ENCODE measurements at regions not wholly inside any gene's neighbourhood (a gene's known extent, or its start where the extent isn't known, plus 50 kb on each side); places are given as distances from the start of the nearest gene placed in this dataset.

- Mint-ChIP-seq H3K4me3 (no peak overlapping the region), H3K9me3 (peaks cover 0 to 15% (median 3%) of the 10 kb centered on the region in 11 donors), H3K4me1 (no peaks in the 10 kb centered on the region), H3K27ac (no peak overlapping the region), H3K27me3 (peaks cover 0 to 7% (median 0%) of the 10 kb centered on the region in 5 donors), H3K36me3 (no peaks in the 10 kb centered on the region)
- intact Hi-C loops (cut with micrococcal nuclease), result no loop called here
- CTCF ChIA-PET, result no interaction called here
- Histone ChIP-seq H3K4me3 (ENCODE audit: low read length) (no peak overlapping the region), H3K4me1 (ENCODE audit: control insufficient read depth in 2 of 2, insufficient read depth in 2 of 2, low read length in 2 of 2) (no peaks in the 10 kb centered on the region), H3K36me3 (ENCODE audit: control insufficient read depth in 2 of 3, insufficient read depth in 3 of 3, low read length in 3 of 3) (no peaks in the 10 kb centered on the region), H3K9me3 (ENCODE audit: control insufficient read depth in 2 of 3, low read length in 3 of 3) (no peaks in the 10 kb centered on the region), H3K27ac (ENCODE audit: low read depth, low read length) (no peak overlapping the region), H3K27me3 (ENCODE audit: control insufficient read depth in 2 of 2, insufficient read depth in 2 of 2, low read length in 2 of 2) (no peaks in the 10 kb centered on the region)
- no peak for ATAC-seq
- DNase-seq, result no peak
- POLR2A ChIA-PET, result no interaction called here
These were observed 81.5 kb downstream of the SLIT2 start for GRCh38 chr4:20333141-20333715.

- POLR2A ChIA-PET, result no interaction called here
- Mint-ChIP-seq H3K4me3 (no peak overlapping the region), H3K9me3 (peaks cover 0 to 6% (median 0%) of the 10 kb centered on the region in 11 donors), H3K4me1 (no peaks in the 10 kb centered on the region), H3K36me3 (no peaks in the 10 kb centered on the region), H3K27ac (no peak overlapping the region), H3K27me3 (no peaks in the 10 kb centered on the region)
- no peaks in the 10 kb centered on the region for H3K27me3 ChIP-seq (ENCODE audit: control insufficient read depth in 2 of 2, insufficient read depth in 2 of 2, low read length in 2 of 2)
- ATAC-seq, result no peak
- H3K27ac ChIP-seq (ENCODE audit: low read depth, low read length), result no peak overlapping the region
- H3K4me3 ChIP-seq (ENCODE audit: low read length), result no peak overlapping the region
- H3K36me3 ChIP-seq (ENCODE audit: control insufficient read depth in 2 of 3, insufficient read depth in 3 of 3, low read length in 3 of 3), result no peaks in the 10 kb centered on the region
- DNase-seq, result no peak
- intact Hi-C loops (cut with micrococcal nuclease), result no loop called here
- CTCF ChIA-PET, result no interaction called here
- no peaks in the 10 kb centered on the region for H3K9me3 ChIP-seq (ENCODE audit: control insufficient read depth in 2 of 3, low read length in 3 of 3)
- no peaks in the 10 kb centered on the region for H3K4me1 ChIP-seq (ENCODE audit: control insufficient read depth in 2 of 2, insufficient read depth in 2 of 2, low read length in 2 of 2)
These were observed 85.6 kb downstream of the SLIT2 start for GRCh38 chr4:20337261-20337664.

GRCh38 chr4:20338841-20339240 lies 87.1 kb downstream of the SLIT2 start:
- H3K4me3 Mint-ChIP-seq, result no peak overlapping the region
- H3K36me3 Mint-ChIP-seq, result no peaks in the 10 kb centered on the region
- H3K4me1 Mint-ChIP-seq, result no peaks in the 10 kb centered on the region
- Histone ChIP-seq H3K4me3 (ENCODE audit: low read length) (no peak overlapping the region), H3K9me3 (ENCODE audit: control insufficient read depth in 2 of 3, low read length in 3 of 3) (no peaks in the 10 kb centered on the region), H3K36me3 (ENCODE audit: control insufficient read depth in 2 of 3, insufficient read depth in 3 of 3, low read length in 3 of 3) (no peaks in the 10 kb centered on the region), H3K27ac (ENCODE audit: low read depth, low read length) (no peak overlapping the region), H3K4me1 (ENCODE audit: control insufficient read depth in 2 of 2, insufficient read depth in 2 of 2, low read length in 2 of 2) (no peaks in the 10 kb centered on the region), H3K27me3 (ENCODE audit: control insufficient read depth in 2 of 2, insufficient read depth in 2 of 2, low read length in 2 of 2) (no peaks in the 10 kb centered on the region)
- no peaks in the 10 kb centered on the region for H3K27me3 Mint-ChIP-seq
- intact Hi-C loops (cut with micrococcal nuclease), result no loop called here
- no peak for DNase-seq
- ChIA-PET POLR2A (no interaction called here), CTCF (interaction anchor here (0.6 kb wide), 1 partner anchor 434 kb away, joined by 3 read pairs; no protein-coding TSS in a partner anchor)
- H3K9me3 Mint-ChIP-seq, result peaks cover 0 to 7% (median 2%) of the 10 kb centered on the region in 11 donors
- no peak for ATAC-seq
- no peak overlapping the region for H3K27ac Mint-ChIP-seq

- Histone ChIP-seq H3K36me3 (ENCODE audit: control insufficient read depth in 2 of 3, insufficient read depth in 3 of 3, low read length in 3 of 3) (no peaks in the 10 kb centered on the region), H3K9me3 (ENCODE audit: control insufficient read depth in 2 of 3, low read length in 3 of 3) (no peaks in the 10 kb centered on the region), H3K27me3 (ENCODE audit: control insufficient read depth in 2 of 2, insufficient read depth in 2 of 2, low read length in 2 of 2) (no peaks in the 10 kb centered on the region), H3K27ac (ENCODE audit: low read depth, low read length) (no peak overlapping the region), H3K4me3 (ENCODE audit: low read length) (no peak overlapping the region), H3K4me1 (ENCODE audit: control insufficient read depth in 2 of 2, insufficient read depth in 2 of 2, low read length in 2 of 2) (no peaks in the 10 kb centered on the region)
- H3K9me3 Mint-ChIP-seq, result peaks cover 0 to 7% (median 0%) of the 10 kb centered on the region in 11 donors
- no peaks in the 10 kb centered on the region for H3K27me3 Mint-ChIP-seq
- DNase-seq, result no peak
- no peak overlapping the region for H3K4me3 Mint-ChIP-seq
- H3K36me3 Mint-ChIP-seq, result no peaks in the 10 kb centered on the region
- no peaks in the 10 kb centered on the region for H3K4me1 Mint-ChIP-seq
- intact Hi-C loops (cut with micrococcal nuclease), result no loop called here
- ChIA-PET CTCF (no interaction called here), POLR2A (no interaction called here)
- H3K27ac Mint-ChIP-seq, result no peak overlapping the region
- ATAC-seq, result no peak
These were observed 89.5 kb downstream of the SLIT2 start for GRCh38 chr4:20341134-20341738.

GRCh38 chr4:20347531-20347930 lies 95.8 kb downstream of the SLIT2 start:
- intact Hi-C loops (cut with micrococcal nuclease), result no loop called here
- Histone ChIP-seq H3K4me1 (ENCODE audit: control insufficient read depth in 2 of 2, insufficient read depth in 2 of 2, low read length in 2 of 2) (no peaks in the 10 kb centered on the region), H3K36me3 (ENCODE audit: control insufficient read depth in 2 of 3, insufficient read depth in 3 of 3, low read length in 3 of 3) (no peaks in the 10 kb centered on the region), H3K9me3 (ENCODE audit: control insufficient read depth in 2 of 3, low read length in 3 of 3) (no peaks in the 10 kb centered on the region), H3K27ac (ENCODE audit: low read depth, low read length) (no peak overlapping the region), H3K27me3 (ENCODE audit: control insufficient read depth in 2 of 2, insufficient read depth in 2 of 2, low read length in 2 of 2) (no peaks in the 10 kb centered on the region), H3K4me3 (ENCODE audit: low read length) (no peak overlapping the region)
- ChIA-PET POLR2A (no interaction called here), CTCF (no interaction called here)
- no peaks in the 10 kb centered on the region for H3K36me3 Mint-ChIP-seq
- no peak overlapping the region for H3K27ac Mint-ChIP-seq
- H3K9me3 Mint-ChIP-seq, result peaks cover 0 to 7% (median 0%) of the 10 kb centered on the region in 11 donors
- no peaks in the 10 kb centered on the region for H3K4me1 Mint-ChIP-seq
- H3K4me3 Mint-ChIP-seq, result no peak overlapping the region
- ATAC-seq (no peak), DNase-seq (no peak)
- H3K27me3 Mint-ChIP-seq, result no peaks in the 10 kb centered on the region

DNA sequence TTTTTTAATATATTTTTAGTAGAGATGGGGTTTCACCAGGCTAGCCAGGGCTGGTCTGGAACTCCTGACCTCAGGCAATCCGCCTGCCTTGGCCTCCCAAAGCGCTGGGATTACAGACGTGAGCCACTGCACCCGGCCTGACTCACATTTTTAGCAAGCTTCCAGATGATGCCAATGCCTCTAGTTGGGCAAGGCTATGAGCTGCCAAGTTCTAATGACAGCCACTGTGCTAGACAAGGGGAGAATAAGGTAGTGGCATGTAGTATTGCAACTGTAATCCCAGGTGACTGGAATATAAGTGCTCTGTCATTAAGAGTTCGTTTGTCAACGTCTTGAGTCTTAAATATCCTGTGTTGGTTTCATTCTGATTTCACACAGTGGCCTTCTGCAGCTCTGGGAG lies 96.7 kb downstream of the SLIT2 start:
- POLR2A ChIA-PET, result no interaction called here
- ATAC-seq, result no peak
- Histone ChIP-seq H3K27ac (ENCODE audit: low read depth, low read length) (no peak overlapping the region), H3K4me3 (ENCODE audit: low read length) (no peak overlapping the region), H3K9me3 (ENCODE audit: control insufficient read depth in 2 of 3, low read length in 3 of 3) (no peaks in the 10 kb centered on the region), H3K36me3 (ENCODE audit: control insufficient read depth in 2 of 3, insufficient read depth in 3 of 3, low read length in 3 of 3) (no peaks in the 10 kb centered on the region), H3K4me1 (ENCODE audit: control insufficient read depth in 2 of 2, insufficient read depth in 2 of 2, low read length in 2 of 2) (no peaks in the 10 kb centered on the region), H3K27me3 (ENCODE audit: control insufficient read depth in 2 of 2, insufficient read depth in 2 of 2, low read length in 2 of 2) (no peaks in the 10 kb centered on the region)
- H3K36me3 Mint-ChIP-seq, result no peaks in the 10 kb centered on the region
- no peaks in the 10 kb centered on the region for H3K4me1 Mint-ChIP-seq
- CTCF ChIA-PET, result no interaction called here
- no peak overlapping the region for H3K27ac Mint-ChIP-seq
- no peak overlapping the region for H3K4me3 Mint-ChIP-seq
- intact Hi-C loops (cut with micrococcal nuclease), result no loop called here
- H3K9me3 Mint-ChIP-seq, result peaks cover 0 to 4% (median 0%) of the 10 kb centered on the region in 11 donors
- DNase-seq, result no peak
- no peaks in the 10 kb centered on the region for H3K27me3 Mint-ChIP-seq

Data from naive thymus-derived CD4-positive, alpha-beta T cell (primary cell).